KMS-11 (cell line): ENCODE measurements at regions not wholly inside any gene's neighbourhood (a gene's known extent, or its start where the extent isn't known, plus 50 kb on each side); places are given as distances from the start of the nearest gene placed in this dataset.

Experiments used
- H2AFZ ChIP-seq: fragments of 200-600 bp; sonication (generic); 2 replicates; pipeline ENCODE4 v1.6.1; 2016; ENCODE audit warnings: antibody characterized with exemption, mixed run types, low read depth
- H3K27ac ChIP-seq: fragments of 200-600 bp; sonication (generic); 2 replicates; pipeline ENCODE4 v1.6.1; 2016; ENCODE audit warnings: mild to moderate bottlenecking, mixed run types
- H3K27me3 ChIP-seq: fragments of 200-600 bp; sonication (generic); 2 replicates; pipeline ENCODE4 v1.6.1; 2017; ENCODE audit warnings: mild to moderate bottlenecking, low read depth, mixed run types, moderate library complexity; ENCODE audit not compliant: insufficient read depth
- H3K36me3 ChIP-seq: fragments of 200-600 bp; sonication (generic); 2 replicates; pipeline ENCODE4 v1.6.1; 2017; ENCODE audit warnings: mild to moderate bottlenecking, mixed run types; ENCODE audit not compliant: insufficient read depth
- H3K4me1 ChIP-seq: fragments of 200-600 bp; sonication (generic); 2 replicates; pipeline ENCODE4 v1.6.1; 2016; ENCODE audit warnings: mild to moderate bottlenecking, low read depth, mixed run types; ENCODE audit not compliant: poor library complexity, severe bottlenecking
- H3K4me2 ChIP-seq: fragments of 200-600 bp; sonication (generic); 2 replicates; pipeline ENCODE4 v1.7.0; 2016; ENCODE audit warnings: mild to moderate bottlenecking, mixed run types
- H3K4me3 ChIP-seq: fragments of 200-600 bp; sonication (generic); IDR thresholded peaks from 2 replicates; pipeline ENCODE4 v1.6.1; 2017; ENCODE audit warnings: low read depth, low read length, mixed read lengths; ENCODE audit not compliant: insufficient read depth
- H3K79me2 ChIP-seq: fragments of 200-600 bp; sonication (generic); 2 replicates; pipeline ENCODE4 v1.6.1; 2016; ENCODE audit warnings: low read depth, mixed run types; ENCODE audit not compliant: insufficient read depth
- H3K9ac ChIP-seq: fragments of 200-600 bp; sonication (generic); 2 replicates; pipeline ENCODE4 v1.6.1; 2016; ENCODE audit warnings: mild to moderate bottlenecking, mixed run types
- H4K20me1 ChIP-seq: fragments of 200-600 bp; sonication (generic); 2 replicates; pipeline ENCODE4 v1.6.1; 2016; ENCODE audit warnings: mild to moderate bottlenecking, mixed run types; ENCODE audit not compliant: insufficient read depth
- TF ChIP-seq, protein P1 (sequence below): fragments of 200-600 bp; sonication (generic); conservative IDR thresholded peaks from 2 replicates; pipeline ENCODE4 v1.6.1; 2017; ENCODE audit warnings: low read depth, mild to moderate bottlenecking, antibody characterized with exemption, low read length, moderate library complexity, mixed read lengths

DNA sequence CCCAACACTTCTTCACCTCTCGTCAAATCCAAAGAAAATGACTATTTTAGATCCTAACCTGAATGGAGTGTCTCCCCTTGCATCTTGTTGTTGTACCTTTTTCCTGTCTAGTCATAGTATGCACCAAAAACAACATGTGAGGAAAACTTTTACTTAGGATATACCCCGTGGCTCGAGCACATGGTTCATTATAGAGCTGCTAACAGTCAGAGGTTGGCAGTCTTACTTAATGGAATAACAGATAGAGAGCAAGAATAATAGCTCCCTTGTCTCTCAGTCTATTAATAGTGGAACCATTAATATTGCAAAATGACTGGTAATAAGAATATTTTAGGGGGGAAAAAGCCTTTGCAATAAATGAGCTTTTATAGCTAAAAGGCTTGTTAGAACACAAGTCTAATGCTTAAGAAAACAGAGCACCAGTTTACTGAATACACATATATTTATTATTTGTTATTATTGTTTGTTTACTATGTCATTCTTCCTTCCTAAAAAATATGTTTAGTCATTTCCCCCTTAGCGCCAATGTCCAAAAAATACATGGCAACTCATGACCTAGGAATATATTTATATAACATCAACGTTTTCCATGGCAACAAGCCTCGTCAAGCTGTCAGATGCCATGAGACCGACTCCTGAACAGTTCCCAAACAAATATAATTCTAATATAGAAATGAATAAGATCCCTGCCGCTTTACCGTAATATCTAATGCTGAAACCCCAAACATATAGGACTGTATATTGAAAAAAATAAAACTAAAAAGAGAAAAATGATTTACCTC, 592.4 kb downstream of the SOX5 start:
- TF ChIP-seq, protein P1, sequence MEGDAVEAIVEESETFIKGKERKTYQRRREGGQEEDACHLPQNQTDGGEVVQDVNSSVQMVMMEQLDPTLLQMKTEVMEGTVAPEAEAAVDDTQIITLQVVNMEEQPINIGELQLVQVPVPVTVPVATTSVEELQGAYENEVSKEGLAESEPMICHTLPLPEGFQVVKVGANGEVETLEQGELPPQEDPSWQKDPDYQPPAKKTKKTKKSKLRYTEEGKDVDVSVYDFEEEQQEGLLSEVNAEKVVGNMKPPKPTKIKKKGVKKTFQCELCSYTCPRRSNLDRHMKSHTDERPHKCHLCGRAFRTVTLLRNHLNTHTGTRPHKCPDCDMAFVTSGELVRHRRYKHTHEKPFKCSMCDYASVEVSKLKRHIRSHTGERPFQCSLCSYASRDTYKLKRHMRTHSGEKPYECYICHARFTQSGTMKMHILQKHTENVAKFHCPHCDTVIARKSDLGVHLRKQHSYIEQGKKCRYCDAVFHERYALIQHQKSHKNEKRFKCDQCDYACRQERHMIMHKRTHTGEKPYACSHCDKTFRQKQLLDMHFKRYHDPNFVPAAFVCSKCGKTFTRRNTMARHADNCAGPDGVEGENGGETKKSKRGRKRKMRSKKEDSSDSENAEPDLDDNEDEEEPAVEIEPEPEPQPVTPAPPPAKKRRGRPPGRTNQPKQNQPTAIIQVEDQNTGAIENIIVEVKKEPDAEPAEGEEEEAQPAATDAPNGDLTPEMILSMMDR: no peak
- H3K79me2 ChIP-seq: no peaks in the 10 kb centered on the region
- no peak overlapping the region for H2AFZ ChIP-seq
- no peaks in the 10 kb centered on the region for H4K20me1 ChIP-seq
- no peak overlapping the region for H3K4me2 ChIP-seq
- no peak overlapping the region for H3K27ac ChIP-seq
- no peaks in the 10 kb centered on the region for H3K36me3 ChIP-seq
- H3K4me3 ChIP-seq: no peak overlapping the region
- H3K27me3 ChIP-seq: no peaks in the 10 kb centered on the region
- H3K4me1 ChIP-seq: no peaks in the 10 kb centered on the region
- no peak overlapping the region for H3K9ac ChIP-seq

DNA sequence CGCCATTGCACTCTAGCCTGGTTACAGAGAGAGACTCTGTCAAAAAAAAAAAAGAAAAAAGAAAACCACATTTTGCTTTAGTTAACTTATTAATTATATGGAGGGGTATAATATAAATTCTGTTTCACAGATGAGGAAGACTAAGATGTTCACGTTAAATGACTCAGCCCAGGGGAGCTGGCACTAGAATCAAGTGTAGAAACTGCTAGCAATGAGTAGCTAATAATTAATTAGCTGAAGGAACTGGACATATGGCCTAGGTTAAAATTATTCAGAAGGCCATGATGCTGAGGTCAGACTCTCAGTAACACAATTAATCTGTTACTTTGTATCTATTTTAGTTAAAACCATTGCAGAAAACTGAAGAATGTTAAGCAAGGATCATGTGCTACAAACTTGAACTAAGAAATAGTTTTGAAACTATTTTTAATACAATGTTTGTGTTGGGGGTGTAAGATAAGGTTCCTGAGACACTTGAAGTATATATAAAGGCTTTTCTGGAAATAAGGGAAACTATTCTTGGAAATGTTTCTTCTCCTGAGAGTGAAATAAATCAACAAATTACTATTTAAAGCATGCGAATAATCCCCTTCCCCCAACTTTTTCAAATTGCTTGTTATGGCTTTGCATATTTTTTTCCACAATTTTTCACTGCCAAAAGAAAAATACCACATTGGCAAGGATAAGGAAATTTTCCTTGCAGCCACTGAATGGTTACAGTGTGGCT, 589.3 kb downstream of the SOX5 start:
- Histone ChIP-seq H3K4me1 (no peaks in the 10 kb centered on the region), H3K36me3 (no peaks in the 10 kb centered on the region)
- TF ChIP-seq, protein P1: no peak

DNA sequence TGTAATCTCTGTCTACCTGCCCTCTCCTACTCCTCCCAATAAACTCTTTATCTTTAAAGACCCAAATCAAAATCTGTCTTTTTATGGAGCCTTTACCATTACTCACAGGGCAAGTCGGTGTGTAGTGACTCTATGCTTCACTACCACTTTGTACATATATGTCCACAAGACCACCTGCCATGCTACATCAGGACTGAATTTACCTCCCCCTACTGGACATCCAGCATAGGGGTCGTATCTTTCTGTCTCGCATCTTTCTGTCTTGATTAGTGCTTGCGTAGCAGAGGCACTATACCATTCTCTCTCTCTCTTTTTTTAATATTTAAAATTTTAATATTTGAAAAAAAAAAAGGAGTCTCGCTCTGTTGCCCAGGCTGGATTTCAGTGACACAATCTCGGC, 587.5 kb downstream of the SOX5 start:
- no peaks in the 10 kb centered on the region for H3K36me3 ChIP-seq
- H3K79me2 ChIP-seq: no peaks in the 10 kb centered on the region

More for the DNA sequence above, 589.3 kb downstream of the SOX5 start:
- Histone ChIP-seq H3K27ac (no peak overlapping the region), H2AFZ (no peak overlapping the region), H3K27me3 (no peaks in the 10 kb centered on the region), H4K20me1 (no peaks in the 10 kb centered on the region), H3K79me2 (no peaks in the 10 kb centered on the region), H3K9ac (no peak overlapping the region), H3K4me2 (no peak overlapping the region), H3K4me3 (no peak overlapping the region)

DNA sequence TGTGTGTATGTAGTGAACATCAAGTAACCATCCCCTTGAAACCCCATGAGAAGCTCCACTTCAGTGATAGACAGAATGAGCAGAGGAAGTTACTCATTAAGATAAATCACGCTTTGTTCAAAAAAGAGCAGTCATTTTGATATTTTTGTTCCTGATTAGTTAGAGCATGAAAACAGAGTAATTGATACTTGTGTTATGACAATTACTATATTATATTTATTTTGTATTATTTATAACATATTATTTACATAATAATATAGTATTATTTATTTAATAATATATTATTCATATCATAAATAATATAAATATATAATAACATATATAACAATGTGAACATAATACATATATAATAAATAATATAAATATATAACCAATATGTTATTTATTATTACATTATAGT, 580.9 kb downstream of the SOX5 start:
- no peaks in the 10 kb centered on the region for H4K20me1 ChIP-seq
- H3K36me3 ChIP-seq: no peaks in the 10 kb centered on the region
- no peaks in the 10 kb centered on the region for H3K79me2 ChIP-seq
- H3K27ac ChIP-seq: no peak overlapping the region
- no peak overlapping the region for H3K4me2 ChIP-seq
- no peak overlapping the region for H2AFZ ChIP-seq
- H3K27me3 ChIP-seq: no peaks in the 10 kb centered on the region
- no peak overlapping the region for H3K9ac ChIP-seq
- no peak overlapping the region for H3K4me3 ChIP-seq
- no peaks in the 10 kb centered on the region for H3K4me1 ChIP-seq
- TF ChIP-seq, protein P1: no peak

More for the DNA sequence above, 587.5 kb downstream of the SOX5 start:
- no peak overlapping the region for H3K4me3 ChIP-seq
- H3K27ac ChIP-seq: no peak overlapping the region
- no peaks in the 10 kb centered on the region for H3K4me1 ChIP-seq
- TF ChIP-seq, protein P1: no peak
- H3K9ac ChIP-seq: no peak overlapping the region
- H3K4me2 ChIP-seq: no peak overlapping the region
- no peaks in the 10 kb centered on the region for H3K27me3 ChIP-seq
- no peaks in the 10 kb centered on the region for H4K20me1 ChIP-seq
- no peak overlapping the region for H2AFZ ChIP-seq
